Effector CD4-positive, alpha-beta T cell (primary cell): ENCODE measurements at regions not wholly inside any gene's neighbourhood (a gene's known extent, or its start where the extent isn't known, plus 50 kb on each side); places are given as distances from the start of the nearest gene placed in this dataset.
A peak's percentile ranks its signal among the peaks of the same experiment; 100 is the strongest.

Experiments used
- DNase-seq: peaks from one replicate; pipeline ENCODE4 v3.0.0-alpha.2; 2020

DNA sequence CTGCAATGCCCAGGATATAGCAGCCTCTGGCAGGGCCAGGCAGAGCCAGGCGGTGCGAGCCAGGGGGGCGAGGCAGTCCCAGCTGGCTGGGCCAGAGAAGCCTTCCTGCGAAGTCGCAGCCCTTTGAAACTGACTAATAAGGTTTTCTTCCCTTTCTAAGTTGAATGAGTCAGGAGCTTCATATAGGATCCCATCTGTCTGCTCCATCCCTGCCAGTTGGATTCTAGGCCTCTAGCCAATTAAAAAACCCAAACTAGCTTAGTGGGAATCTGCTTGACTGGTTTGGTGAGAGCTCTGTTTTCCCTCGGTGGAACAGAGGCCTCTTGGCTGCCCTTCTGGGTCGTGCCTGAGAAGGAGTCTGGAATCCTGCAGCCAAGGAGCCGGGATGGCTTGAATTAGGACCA, 70.1 kb upstream of the RAPGEF1 start:
- no peak for DNase-seq

- DNase-seq: no peak
Measured at GRCh38 chr9:131808291-131808690, 68.4 kb upstream of the RAPGEF1 start.

- no peak for DNase-seq
Measured at GRCh38 chr9:131807144-131807983, 67.5 kb upstream of the RAPGEF1 start.

GRCh38 chr9:131805803-131806202, 65.9 kb upstream of the RAPGEF1 start:
- no peak for DNase-seq

DNA sequence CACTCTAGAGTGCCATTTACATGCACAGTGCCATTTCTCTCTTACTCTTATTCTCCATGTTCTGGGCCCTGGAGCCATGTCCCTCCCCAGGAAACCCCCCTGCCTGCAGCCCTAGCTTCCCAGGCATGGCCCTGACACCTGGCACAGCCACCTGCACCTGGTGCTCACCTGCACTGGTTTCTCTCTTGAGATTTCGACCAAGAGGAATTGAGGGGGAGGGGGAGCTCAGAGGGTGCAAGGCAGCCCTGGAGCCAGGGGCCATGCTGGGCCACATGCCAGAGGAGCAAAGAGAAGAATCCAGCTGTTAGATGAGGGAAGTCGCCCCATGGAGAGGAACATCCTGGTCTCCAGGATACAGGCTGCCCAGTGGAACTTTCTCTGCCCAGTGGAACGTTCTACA, 65.0 kb upstream of the RAPGEF1 start:
- no peak for DNase-seq

- no peak for DNase-seq
Measured at GRCh38 chr9:131803758-131804411, 64.0 kb upstream of the RAPGEF1 start.

DNA sequence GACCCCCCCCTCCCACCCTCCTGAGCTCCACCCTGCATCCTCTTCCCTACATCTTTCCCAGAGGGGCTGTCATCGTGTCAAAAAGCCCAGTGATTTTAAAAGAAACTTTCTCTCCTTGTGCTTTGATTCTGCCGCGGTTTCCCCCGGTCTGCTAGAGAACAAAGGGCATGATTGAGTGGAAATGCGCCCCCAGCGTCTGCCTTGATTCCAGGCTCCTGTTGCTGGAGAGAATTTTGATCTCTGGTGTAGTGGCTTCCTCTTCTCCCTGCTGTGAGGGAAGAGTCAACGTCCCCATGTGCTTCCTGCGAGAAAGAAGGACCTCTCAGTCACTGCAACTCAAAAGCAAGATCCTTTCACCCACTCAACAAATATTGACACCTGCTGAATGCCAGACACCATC, 61.9 kb upstream of the RAPGEF1 start:
- no peak for DNase-seq

DNA sequence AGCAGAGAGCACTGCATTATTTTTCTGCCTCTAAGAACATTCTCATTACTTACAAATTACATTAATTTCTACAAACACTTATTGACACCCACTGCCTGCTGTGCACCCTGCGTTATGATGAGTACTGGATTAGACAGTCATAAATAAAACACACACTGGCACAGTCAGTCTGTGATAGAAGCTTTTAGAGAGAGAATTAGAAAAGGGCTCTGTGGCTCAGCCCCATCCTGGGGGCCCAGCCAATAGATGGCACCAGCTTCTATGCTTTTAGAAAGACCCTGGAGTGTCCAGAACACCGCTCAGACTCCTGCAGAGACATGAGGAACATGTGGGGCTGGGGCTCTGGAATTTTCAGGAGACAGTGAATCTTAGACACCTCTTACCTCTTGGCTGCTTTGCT, 61.0 kb upstream of the RAPGEF1 start:
- DNase-seq: no peak

- no peak for DNase-seq
Measured at GRCh38 chr9:131800366-131800765, 60.5 kb upstream of the RAPGEF1 start.

- peak; percentile 23 for DNase-seq
Measured at GRCh38 chr9:131799177-131799823, 59.4 kb upstream of the RAPGEF1 start.

DNA sequence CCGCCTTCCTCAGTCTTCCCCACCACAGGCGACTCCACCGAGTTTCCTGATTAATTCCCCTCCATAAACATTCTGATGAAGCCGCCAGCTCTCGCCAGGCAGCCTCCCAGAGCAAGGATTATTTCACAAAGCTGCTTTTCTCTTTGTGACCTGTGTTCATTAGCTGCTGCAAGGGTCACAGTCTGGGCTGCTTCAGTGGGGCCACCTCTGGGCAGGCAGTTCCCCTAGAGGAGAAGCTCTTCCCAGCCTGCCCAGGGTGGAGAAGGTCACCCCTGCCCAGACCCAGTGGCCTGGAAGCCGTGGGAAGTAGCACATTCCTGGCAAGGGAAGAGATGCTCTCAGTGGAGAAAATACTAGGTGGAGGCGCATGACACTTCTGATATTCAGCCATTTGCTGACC, 58.4 kb upstream of the RAPGEF1 start:
- no peak for DNase-seq

- DNase-seq: no peak
Measured at GRCh38 chr9:131794393-131794792, 54.5 kb upstream of the RAPGEF1 start.

DNA sequence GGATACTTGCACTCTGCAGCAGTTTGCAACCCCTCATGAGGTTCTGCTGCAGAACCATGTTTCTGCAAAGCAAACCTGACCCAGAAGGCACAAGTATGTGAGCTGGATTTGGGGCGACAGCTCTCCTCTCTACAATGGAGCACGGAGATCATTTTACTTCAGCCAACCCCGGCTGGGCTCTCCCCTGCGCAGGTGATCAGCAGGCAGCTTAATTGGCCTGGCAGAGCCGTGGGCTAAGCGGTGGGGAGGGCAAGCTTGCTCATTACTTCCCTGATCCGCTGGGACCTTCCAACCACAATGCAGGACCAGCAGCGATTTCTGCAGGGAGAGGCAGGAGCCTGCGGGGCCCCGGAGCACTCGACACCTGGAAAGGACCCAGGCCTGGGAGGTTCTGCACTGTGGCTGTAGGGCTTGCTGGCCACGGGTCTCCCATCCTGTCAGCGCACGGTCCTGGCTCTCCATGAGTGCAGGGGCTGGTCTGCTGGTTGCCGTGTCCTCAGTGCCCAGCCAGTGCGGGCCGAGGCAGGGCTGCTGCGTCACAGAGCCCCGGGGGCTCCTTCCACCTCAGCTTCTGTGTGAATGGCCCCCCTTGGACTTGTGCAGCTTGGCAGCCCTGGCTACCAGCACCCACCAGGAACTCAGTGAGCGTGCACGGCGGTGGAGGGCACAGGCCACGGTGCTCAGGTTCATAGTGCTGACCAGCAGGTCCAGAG, 51.8 kb upstream of the RAPGEF1 start:
- no peak for DNase-seq
